H1 (cell line): ENCODE measurements at regions not wholly inside any gene's neighbourhood (a gene's known extent, or its start where the extent isn't known, plus 50 kb on each side); places are given as distances from the start of the nearest gene placed in this dataset.

ENCODE experiments used
- CHD7 ChIP-seq: fragments of 300-600 bp; sonication (generic); IDR thresholded peaks from 2 replicates; pipeline ENCODE4 v1.7.1; 2012; ENCODE audit warnings: low read length, moderate library complexity, mild to moderate bottlenecking, inconsistent platforms; ENCODE audit not compliant: insufficient replicate concordance
- SP4 ChIP-seq: IDR thresholded peaks from 2 replicates; pipeline ENCODE4 v1.6.1; 2012; ENCODE audit warnings: low read length, inconsistent platforms
- TEAD4 ChIP-seq: IDR thresholded peaks from 2 replicates; pipeline ENCODE4 v1.6.1; 2012; ENCODE audit warnings: low read depth, low read length, inconsistent platforms, mixed read lengths
- TF ChIP-seq, protein P1 (sequence below): IDR thresholded peaks from 2 replicates; pipeline ENCODE4 v1.6.1; 2012; ENCODE audit warnings: inconsistent platforms

- TF ChIP-seq CHD7 (no peak), SP4 (no peak), TEAD4 (no peak)
- TF ChIP-seq, protein P1, sequence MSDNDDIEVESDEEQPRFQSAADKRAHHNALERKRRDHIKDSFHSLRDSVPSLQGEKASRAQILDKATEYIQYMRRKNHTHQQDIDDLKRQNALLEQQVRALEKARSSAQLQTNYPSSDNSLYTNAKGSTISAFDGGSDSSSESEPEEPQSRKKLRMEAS, result no peak
These were observed 1837.7 kb downstream of the TP53TG3F start (continued) for GRCh38 chr16:35296962-35297653.
